HG02885 (cell line): ENCODE measurements at regions not wholly inside any gene's neighbourhood (a gene's known extent, or its start where the extent isn't known, plus 50 kb on each side); places are given as distances from the start of the nearest gene placed in this dataset.

Experiments
- ATAC-seq: cut with Tn5 transposase; IDR thresholded peaks from one replicate; pipeline ENCODE4 v1.9.1; 2021; ENCODE audit warnings: mild to moderate bottlenecking; ENCODE audit not compliant: unreplicated experiment, poor library complexity

GRCh38 chr7:121810831-121811672 is 61.9 kb upstream of the PTPRZ1 start:
- ATAC-seq, result no peak

- ATAC-seq, result no peak
These were observed 65.9 kb upstream of the PTPRZ1 start for GRCh38 chr7:121807078-121807477.

GRCh38 chr7:121803039-121803438 is 69.9 kb upstream of the PTPRZ1 start:
- ATAC-seq, result no peak

- no peak for ATAC-seq
These were observed 71.9 kb upstream of the PTPRZ1 start for GRCh38 chr7:121800916-121801675.

- ATAC-seq, result no peak
These were observed 74.1 kb upstream of the PTPRZ1 start for GRCh38 chr7:121798896-121799295.

GRCh38 chr7:121798453-121798840 is 74.5 kb upstream of the PTPRZ1 start:
- no peak for ATAC-seq

GRCh38 chr7:121797657-121798452 is 75.1 kb upstream of the PTPRZ1 start:
- no peak for ATAC-seq

GRCh38 chr7:121796936-121797656 is 75.9 kb upstream of the PTPRZ1 start:
- no peak for ATAC-seq

GRCh38 chr7:121796381-121796780 is 76.6 kb upstream of the PTPRZ1 start:
- ATAC-seq, result no peak

- no peak for ATAC-seq
These were observed 77.2 kb upstream of the PTPRZ1 start for GRCh38 chr7:121795736-121796135.

- no peak for ATAC-seq
These were observed 79.2 kb upstream of the PTPRZ1 start for GRCh38 chr7:121793716-121794115.

- no peak for ATAC-seq
These were observed 95.3 kb upstream of the PTPRZ1 start for GRCh38 chr7:121777672-121778071.

GRCh38 chr7:121774563-121774962 is 98.4 kb upstream of the PTPRZ1 start:
- ATAC-seq, result peak; percentile 55

GRCh38 chr7:121766676-121767075 is 106.3 kb upstream of the PTPRZ1 start:
- ATAC-seq, result no peak

GRCh38 chr7:121761399-121761798 is 111.6 kb upstream of the PTPRZ1 start:
- ATAC-seq, result no peak

GRCh38 chr7:121755818-121756552 is 117.0 kb upstream of the PTPRZ1 start:
- no peak for ATAC-seq

GRCh38 chr7:121755286-121755685 is 117.7 kb upstream of the PTPRZ1 start:
- no peak for ATAC-seq

GRCh38 chr7:121753944-121754343 is 119.0 kb upstream of the PTPRZ1 start:
- ATAC-seq, result no peak

- no peak for ATAC-seq
These were observed 120.3 kb upstream of the PTPRZ1 start for GRCh38 chr7:121752706-121753105.
